GM12878 (cell line): ENCODE measurements at regions not wholly inside any gene's neighbourhood (a gene's known extent, or its start where the extent isn't known, plus 50 kb on each side); places are given as distances from the start of the nearest gene placed in this dataset.

ENCODE experiments used
- ATAC-seq: fragments of 200-7000 bp; cut with Tn5 transposase; 3 replicates; pipeline ENCODE4 v1.9.1; 2020; ENCODE audit warnings: mild to moderate bottlenecking, moderate library complexity
- BruUV-seq: library from RNA; stranded (reverse); fragments of 400-500 nt; replicated peaks from 2 replicates; lab custom pipeline; 2021; lab: Mats Ljungman, UMichigan
- CTCF ChIA-PET: fragments of 300-600 bp; sonication (Branson Sonifier 250); formaldehyde crosslinking; extraction: SDS; loops from one replicate; lab custom pipeline; 2021; ENCODE audit warnings: inconsistent platforms; lab: Yijun Ruan, JAX
- POLR2A ChIA-PET: fragments of 350-600 bp; formaldehyde crosslinking; extraction: SDS; loops from one replicate; lab custom pipeline; 2021; ENCODE audit warnings: inconsistent platforms; lab: Charles Lee
- RAD21 ChIA-PET: fragments of 300-600 bp; sonication (Branson Sonifier 250); formaldehyde crosslinking; loops from one replicate; lab custom pipeline; 2023; ENCODE audit warnings: antibody characterized with exemption; ENCODE audit not compliant: unreplicated experiment; lab: Charles Lee
- SMC1A ChIA-PET: fragments of 300-600 bp; sonication (Branson Sonifier 250); formaldehyde crosslinking; loops from one replicate; lab custom pipeline; 2023; ENCODE audit not compliant: unreplicated experiment, uncharacterized antibody; lab: Charles Lee
- DNase-seq: peaks from one replicate; pipeline ENCODE4 v3.0.0-alpha.2; 2011; ENCODE audit warnings: low read depth, low spot score
- FAIRE-seq: peaks from 3 replicates; lab custom pipeline; 2011; peaks lifted over from hg19 to GRCh38; lab: Jason Lieb, UNC
- H2AFZ ChIP-seq: 2 replicates; pipeline ENCODE4 v1.6.0; 2011; ENCODE audit warnings: low read depth, low read length, control low read depth; ENCODE audit not compliant: control insufficient read depth
- H3K27ac ChIP-seq: 2 replicates; pipeline ENCODE4 v1.5.1; 2011; ENCODE audit warnings: control low read depth; ENCODE audit not compliant: control insufficient read depth, insufficient read depth
- H3K27me3 ChIP-seq, 2 experiments: replicated peaks in 1 of 2; 2 replicates each; pipeline versions ENCODE4 v1.6.0 to v1.6.1; 2011; ENCODE audit warnings: low read length in 1 of 2; ENCODE audit not compliant: control insufficient read depth in 2 of 2, insufficient read depth in 2 of 2
- H3K36me3 ChIP-seq, 2 experiments: 2 replicates each; pipeline ENCODE4 v1.5.1; 2011; ENCODE audit warnings: low read length in 1 of 2; ENCODE audit not compliant: control insufficient read depth in 2 of 2, insufficient read depth in 2 of 2
- H3K4me1 ChIP-seq: 2 replicates; pipeline ENCODE4 v1.6.1; 2011; ENCODE audit warnings: mild to moderate bottlenecking, low read length, moderate library complexity, mixed read lengths; ENCODE audit not compliant: control insufficient read depth, insufficient read depth
- H3K4me2 ChIP-seq: 2 replicates; pipeline ENCODE4 v1.6.0; 2011; ENCODE audit warnings: control low read depth; ENCODE audit not compliant: control insufficient read depth, insufficient read depth
- H3K4me3 ChIP-seq: fragments of 200-600 bp; sonication (generic); 2 replicates; pipeline ENCODE4 v1.5.1; 2016
- H3K79me2 ChIP-seq: 2 replicates; pipeline ENCODE4 v1.6.0; 2011; ENCODE audit warnings: low read length; ENCODE audit not compliant: control insufficient read depth, insufficient read depth
- H3K9ac ChIP-seq: 2 replicates; pipeline ENCODE4 v1.8.0; 2011; ENCODE audit warnings: low read length, control low read depth, mixed read lengths; ENCODE audit not compliant: control insufficient read depth, insufficient read depth
- H3K9me3 ChIP-seq: replicated peaks from 3 replicates; pipeline ENCODE4 v1.5.1; 2011; ENCODE audit warnings: mild to moderate bottlenecking, low read length; ENCODE audit not compliant: control insufficient read depth, insufficient read depth
- H4K20me1 ChIP-seq: 2 replicates; pipeline ENCODE4 v1.6.0; 2011; ENCODE audit not compliant: control insufficient read depth, insufficient read depth
- ATF7 ChIP-seq: fragments of 450-650 bp; IDR thresholded peaks from 2 replicates; pipeline ENCODE4 v1.6.1; 2016; ENCODE audit warnings: low read depth, mild to moderate bottlenecking
- BCL11A ChIP-seq: IDR thresholded peaks from 2 replicates; pipeline ENCODE4 v1.6.1; 2011; ENCODE audit warnings: low read depth, low read length
- EP300 ChIP-seq, 2 experiments: fragments of 150-350 bp in 1 of 2; IDR thresholded peaks; 2 replicates each; pipeline ENCODE4 v1.6.1; 2011 to 2012; ENCODE audit warnings: low read depth in 2 of 2, low read length in 2 of 2, borderline replicate concordance in 1 of 2, improper control_type of control experiment in 1 of 2, inconsistent platforms in 1 of 2; ENCODE audit not compliant: control insufficient read depth in 1 of 2
- KLF5 ChIP-seq: fragments of 450-650 bp; IDR thresholded peaks from 2 replicates; pipeline ENCODE4 v1.6.1; 2014; ENCODE audit warnings: mild to moderate bottlenecking; ENCODE audit not compliant: partially characterized antibody
- MEF2B ChIP-seq: fragments of 450-650 bp; IDR thresholded peaks from 2 replicates; pipeline ENCODE4 v1.6.1; 2018; ENCODE audit warnings: mild to moderate bottlenecking, moderate library complexity; ENCODE audit not compliant: partially characterized antibody, poor library complexity, severe bottlenecking
- MTA2 ChIP-seq: fragments of 450-650 bp; IDR thresholded peaks from 2 replicates; pipeline ENCODE4 v1.6.1; 2016; ENCODE audit warnings: low read depth, mild to moderate bottlenecking, moderate library complexity
- PKNOX1 ChIP-seq: fragments of 450-650 bp; IDR thresholded peaks from 2 replicates; pipeline ENCODE4 v1.6.1; 2016; ENCODE audit warnings: mild to moderate bottlenecking
- YY1 ChIP-seq: IDR thresholded peaks from 2 replicates; pipeline ENCODE4 v1.6.1; 2011; ENCODE audit warnings: low read depth, mild to moderate bottlenecking, low read length
- WGBS: methylation state at CpG from one replicate; pipeline ENCODE4 v1.1.6; 2016; ENCODE audit warnings: low lambda C conversion rate; ENCODE audit not compliant: insufficient replicate concordance, insufficient coverage; ENCODE audit errors: missing lambda C conversion rate; 5-methylcytosine and 5-hydroxymethylcytosine counted together
- in situ Hi-C: fragments of 300-500 bp; cut with MboI; formaldehyde crosslinking; loops from 9 replicates; pipeline ENCODE4 v1.14.3; 2018; ENCODE audit warnings: mixed read lengths
- intact Hi-C: fragments of 100-400 bp; cut with micrococcal nuclease; formaldehyde crosslinking; loops from one replicate; pipeline ENCODE4 v1.14.2; 2022; ENCODE audit not compliant: unreplicated experiment

- WGBS = 5% methylated on average over 3 of the region's 3 CpGs
Measured at GRCh38 chr18:4908328-4908727, 288.7 kb downstream of the AKAIN1 start.

More at GRCh38 chr18:4908328-4908727, 288.7 kb downstream of the AKAIN1 start:
- Histone ChIP-seq H3K4me1 (no peaks in the 10 kb centered on the region), H3K9me3 (no peaks in the 10 kb centered on the region), H3K9ac (no peak overlapping the region), H4K20me1 (no peaks in the 10 kb centered on the region), H3K27me3 (no peaks in the 10 kb centered on the region), H3K4me2 (no peak overlapping the region), H2AFZ (no peak overlapping the region)
- SMC1A ChIA-PET = interaction anchor here (0.8 to 1.2 kb wide), 2 partner anchors 20 to 29 kb away, joined by 4 to 5 read pairs; no protein-coding TSS in a partner anchor
- ATAC-seq = no peak
- FAIRE-seq = no peak
- intact Hi-C loops = no loop called here
- no peak for TF ChIP-seq EP300 (IDR thresholded peaks at IDR 0.05; ENCODE audit: borderline replicate concordance in 1 of 2, control insufficient read depth in 1 of 2, low read depth in 2 of 2, low read length in 2 of 2)
- TF ChIP-seq MTA2 = peak; percentile 98
- TF ChIP-seq YY1 = no peak
- peak; percentile 66 for TF ChIP-seq MEF2B
- no peak for TF ChIP-seq KLF5
- TF ChIP-seq BCL11A = peak; percentile 54; the same call in 1 of the 2 replicates
- TF ChIP-seq PKNOX1 = 0 out of 2 replicates have a peak, but pooled peaks have one; percentile 21
- 0 out of 2 replicates have a peak, but pooled peaks have one; percentile 35 for TF ChIP-seq ATF7
- TF ChIP-seq, all 136 proteins: peak for 5
- CTCF ChIA-PET = interaction anchor here (1.1 kb wide), 1 partner anchor 238 kb away, joined by 3 read pairs; no protein-coding TSS in a partner anchor
- POLR2A ChIA-PET = interaction anchor here (0.6 kb wide), 1 partner anchor 1522 kb away, joined by 3 read pairs; no protein-coding TSS in a partner anchor
- DNase-seq = no peak
- H3K79me2 ChIP-seq = no peaks in the 10 kb centered on the region
- H3K4me3 ChIP-seq = no peak overlapping the region
- no TSS peak for BruUV-seq
- RAD21 ChIA-PET = interaction anchor here (0.6 to 0.8 kb wide), 3 partner anchors 105 to 322 kb away, joined by 3 to 4 read pairs (median 3); no protein-coding TSS in a partner anchor
- no peak overlapping the region for H3K27ac ChIP-seq
- in situ Hi-C loops = no loop called here
- H3K36me3 ChIP-seq = no peaks in the 10 kb centered on the region
